ENCODE measurements at regions not wholly inside any gene's neighbourhood (a gene's known extent, or its start where the extent isn't known, plus 50 kb on each side); places are given as distances from the start of the nearest gene placed in this dataset.

DNA sequence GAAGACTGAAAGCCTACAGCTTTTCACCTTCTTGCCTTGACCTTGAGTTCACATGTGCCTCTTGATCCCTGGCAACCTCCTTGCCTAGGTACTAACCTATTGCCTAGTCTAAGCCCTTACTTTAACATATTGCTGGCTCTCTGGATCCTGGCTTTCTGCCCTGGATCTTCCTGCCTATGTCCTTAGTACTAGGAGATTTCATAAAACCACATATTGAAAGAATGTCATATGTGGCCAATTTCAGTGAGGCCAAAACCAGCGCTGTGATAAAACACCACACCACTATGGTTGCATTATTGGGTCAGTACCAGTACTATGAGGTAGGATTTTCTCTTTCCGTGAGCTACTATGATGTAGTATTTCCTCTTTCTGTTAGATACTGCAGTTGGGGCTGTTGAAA, 80.4 kb downstream of the CT47B1 start:
- H3K27ac ChIP-seq, result no peak overlapping the region
- no peak overlapping the region for H3K4me3 ChIP-seq
- no peaks in the 10 kb centered on the region for H3K9me3 ChIP-seq
- H3K4me1 ChIP-seq, result peaks cover 14% of the 10 kb centered on the region
- ATAC-seq (no peak), DNase-seq (no peak)
- WGBS, 2 donors, result 89 to 94% methylated on average over 2 of the region's 2 CpGs
- intact Hi-C loops (cut with DNase I), result no loop called here
- no peaks in the 10 kb centered on the region for H3K36me3 ChIP-seq (replicated peaks in 1 of 2; ENCODE audit: insufficient read depth in 1 of 2, low read depth in 2 of 2)
- H3K27me3 ChIP-seq, result no peaks in the 10 kb centered on the region
- no peak for TF ChIP-seq POLR2A (IDR thresholded peaks at IDR 0.05)
- TF ChIP-seq, protein P1, sequence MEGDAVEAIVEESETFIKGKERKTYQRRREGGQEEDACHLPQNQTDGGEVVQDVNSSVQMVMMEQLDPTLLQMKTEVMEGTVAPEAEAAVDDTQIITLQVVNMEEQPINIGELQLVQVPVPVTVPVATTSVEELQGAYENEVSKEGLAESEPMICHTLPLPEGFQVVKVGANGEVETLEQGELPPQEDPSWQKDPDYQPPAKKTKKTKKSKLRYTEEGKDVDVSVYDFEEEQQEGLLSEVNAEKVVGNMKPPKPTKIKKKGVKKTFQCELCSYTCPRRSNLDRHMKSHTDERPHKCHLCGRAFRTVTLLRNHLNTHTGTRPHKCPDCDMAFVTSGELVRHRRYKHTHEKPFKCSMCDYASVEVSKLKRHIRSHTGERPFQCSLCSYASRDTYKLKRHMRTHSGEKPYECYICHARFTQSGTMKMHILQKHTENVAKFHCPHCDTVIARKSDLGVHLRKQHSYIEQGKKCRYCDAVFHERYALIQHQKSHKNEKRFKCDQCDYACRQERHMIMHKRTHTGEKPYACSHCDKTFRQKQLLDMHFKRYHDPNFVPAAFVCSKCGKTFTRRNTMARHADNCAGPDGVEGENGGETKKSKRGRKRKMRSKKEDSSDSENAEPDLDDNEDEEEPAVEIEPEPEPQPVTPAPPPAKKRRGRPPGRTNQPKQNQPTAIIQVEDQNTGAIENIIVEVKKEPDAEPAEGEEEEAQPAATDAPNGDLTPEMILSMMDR (IDR thresholded peaks at IDR 0.05), result no peak

DNA sequence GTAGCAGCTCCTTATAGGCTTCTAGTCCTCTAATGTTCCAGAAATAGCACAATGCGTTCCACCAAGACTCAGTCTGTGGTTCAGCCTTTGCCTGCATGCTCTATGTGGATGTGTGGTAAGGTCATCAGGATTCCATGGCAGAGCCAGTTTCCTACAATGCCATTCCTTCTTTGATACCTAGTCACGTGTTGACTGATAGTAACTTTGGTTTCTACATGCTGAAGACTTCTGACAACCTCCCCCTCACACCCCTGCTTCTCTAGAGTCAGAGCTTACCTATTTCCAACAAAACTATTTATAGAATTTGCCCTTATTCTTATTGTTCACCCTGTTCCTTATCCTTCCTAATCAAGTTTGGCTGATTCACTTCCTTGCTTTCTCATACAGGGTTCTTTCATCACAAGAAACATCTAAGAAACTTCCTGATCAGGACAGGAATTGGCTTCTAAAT, 81.1 kb downstream of the CT47B1 start:
- intact Hi-C loops (cut with DNase I), result no loop called here
- no peaks in the 10 kb centered on the region for H3K9me3 ChIP-seq
- no peak overlapping the region for H3K27ac ChIP-seq
- ATAC-seq, result no peak
- no peaks in the 10 kb centered on the region for H3K36me3 ChIP-seq (replicated peaks in 1 of 2; ENCODE audit: insufficient read depth in 1 of 2, low read depth in 2 of 2)
- WGBS, 2 donors, result 49 to 51% methylated on average over 2 of the region's 2 CpGs
- H3K4me1 ChIP-seq, result peaks cover 16% of the 10 kb centered on the region
- no peak for DNase-seq
- H3K4me3 ChIP-seq, result no peak overlapping the region
- no peak for TF ChIP-seq POLR2A (IDR thresholded peaks at IDR 0.05)
- TF ChIP-seq, protein P1 (IDR thresholded peaks at IDR 0.05), result no peak
- H3K27me3 ChIP-seq, result no peaks in the 10 kb centered on the region

DNA sequence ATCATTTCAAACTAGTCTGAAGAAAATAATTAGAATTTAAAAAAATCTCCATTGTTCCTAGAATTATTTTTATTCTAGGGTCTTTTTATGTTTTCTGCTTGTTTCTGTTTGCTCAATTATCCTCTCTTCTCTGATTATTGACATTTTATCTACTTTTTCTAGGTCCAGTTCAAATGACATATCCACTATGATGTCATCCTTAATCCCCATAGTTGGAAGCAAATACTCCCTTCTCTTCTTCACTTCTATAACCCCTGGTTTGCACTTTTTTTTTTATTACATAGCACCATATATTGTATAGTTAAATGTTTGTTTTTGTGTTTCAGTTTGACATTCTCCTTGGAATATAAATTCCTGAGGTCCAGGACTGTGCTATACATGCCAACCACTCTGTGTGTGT, 82.6 kb downstream of the CT47B1 start:
- H3K27me3 ChIP-seq, result no peaks in the 10 kb centered on the region
- ATAC-seq, result no peak
- intact Hi-C loops (cut with DNase I), result no loop called here
- peaks cover 16% of the 10 kb centered on the region for H3K4me1 ChIP-seq
- no peaks in the 10 kb centered on the region for H3K9me3 ChIP-seq
- H3K36me3 ChIP-seq (replicated peaks in 1 of 2; ENCODE audit: insufficient read depth in 1 of 2, low read depth in 2 of 2), result no peaks in the 10 kb centered on the region
- no peak overlapping the region for H3K27ac ChIP-seq
- TF ChIP-seq POLR2A (IDR thresholded peaks at IDR 0.05), result no peak
- TF ChIP-seq, protein P1 (IDR thresholded peaks at IDR 0.05), result no peak
- DNase-seq, result no peak
- H3K4me3 ChIP-seq, result no peak overlapping the region

DNA sequence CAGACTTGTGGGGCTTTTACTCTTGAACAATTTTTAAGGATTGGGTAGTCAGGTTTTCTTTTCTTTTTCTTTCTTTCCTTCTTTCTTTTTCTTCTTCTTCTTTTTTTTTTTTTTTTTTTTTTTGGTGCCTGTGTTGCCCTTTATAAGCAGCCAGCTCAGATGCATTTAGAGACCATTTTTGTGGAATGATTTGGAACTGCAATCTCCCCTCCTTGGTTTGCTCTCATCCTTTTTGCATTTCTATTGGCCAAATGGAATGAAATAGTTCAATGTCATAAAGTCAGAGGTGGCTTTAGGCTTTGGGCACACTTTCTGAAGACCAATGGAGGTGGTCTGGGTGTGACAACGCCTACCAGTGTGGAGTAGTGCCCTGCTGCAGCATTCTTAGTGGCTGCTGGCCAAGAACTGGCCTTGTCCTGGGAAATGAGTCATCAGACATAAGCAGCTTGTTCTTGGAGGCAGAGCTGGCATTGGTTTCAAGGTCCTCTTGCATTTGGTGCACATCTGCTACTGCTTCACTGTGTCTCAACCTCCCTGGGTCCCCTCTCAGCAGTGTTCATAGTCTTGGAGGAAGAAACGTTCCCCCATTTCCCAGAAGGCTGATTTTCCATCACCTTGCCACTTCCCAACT, 84.5 kb downstream of the CT47B1 start:
- peak; percentile 63 to 87 (median 77) for DNase-seq
- ATAC-seq, result peak; percentile 87
- TF ChIP-seq POLR2A (IDR thresholded peaks at IDR 0.05), result no peak
- TF ChIP-seq, protein P1 (IDR thresholded peaks at IDR 0.05), result no peak
- H3K36me3 ChIP-seq (replicated peaks in 1 of 2; ENCODE audit: insufficient read depth in 1 of 2, low read depth in 2 of 2), result no peaks in the 10 kb centered on the region
- H3K27ac ChIP-seq, result no peak overlapping the region
- peaks cover 16% of the 10 kb centered on the region for H3K4me1 ChIP-seq
- intact Hi-C loops (cut with DNase I), result no loop called here
- no peaks in the 10 kb centered on the region for H3K9me3 ChIP-seq
- WGBS, 2 donors, result 0 to 28% methylated on average over 1 to 2 of the region's 2 CpGs
- H3K27me3 ChIP-seq, result no peaks in the 10 kb centered on the region
- no peak overlapping the region for H3K4me3 ChIP-seq

DNA sequence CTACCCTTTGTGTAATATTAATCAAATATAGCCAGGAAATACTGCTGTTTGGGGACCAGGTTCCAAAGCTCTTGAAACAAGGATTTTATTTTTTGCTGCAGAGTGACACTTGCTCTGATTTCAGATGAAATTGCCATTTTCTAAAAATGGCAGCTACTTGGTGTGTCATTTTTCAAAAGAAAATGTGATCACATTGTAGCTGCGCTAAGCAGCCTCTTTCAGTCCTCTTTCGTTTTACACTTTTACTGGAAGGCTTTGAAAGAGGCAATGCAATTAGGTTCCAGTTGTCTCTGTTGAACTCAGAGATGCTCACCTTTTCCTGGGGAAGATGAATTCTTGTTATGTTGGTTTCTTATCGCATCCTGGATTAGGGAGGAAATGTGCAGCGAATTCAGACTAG, 85.1 kb downstream of the CT47B1 start:
- Histone ChIP-seq H3K27me3 (no peaks in the 10 kb centered on the region), H3K4me3 (no peak overlapping the region), H3K27ac (no peak overlapping the region), H3K9me3 (no peaks in the 10 kb centered on the region), H3K4me1 (peaks cover 16% of the 10 kb centered on the region), H3K36me3 (replicated peaks in 1 of 2; ENCODE audit: insufficient read depth in 1 of 2, low read depth in 2 of 2) (no peaks in the 10 kb centered on the region)
- ATAC-seq, result no peak
- intact Hi-C loops (cut with DNase I), result no loop called here
- 63 to 75% methylated on average over 4 of the region's 4 CpGs for WGBS, 2 donors
- TF ChIP-seq, protein P1 (IDR thresholded peaks at IDR 0.05), result no peak
- TF ChIP-seq POLR2A (IDR thresholded peaks at IDR 0.05), result no peak
- DNase-seq, result no peak
